ENCODE measurements at regions not wholly inside any gene's neighbourhood (a gene's known extent, or its start where the extent isn't known, plus 50 kb on each side); places are given as distances from the start of the nearest gene placed in this dataset.

DNA sequence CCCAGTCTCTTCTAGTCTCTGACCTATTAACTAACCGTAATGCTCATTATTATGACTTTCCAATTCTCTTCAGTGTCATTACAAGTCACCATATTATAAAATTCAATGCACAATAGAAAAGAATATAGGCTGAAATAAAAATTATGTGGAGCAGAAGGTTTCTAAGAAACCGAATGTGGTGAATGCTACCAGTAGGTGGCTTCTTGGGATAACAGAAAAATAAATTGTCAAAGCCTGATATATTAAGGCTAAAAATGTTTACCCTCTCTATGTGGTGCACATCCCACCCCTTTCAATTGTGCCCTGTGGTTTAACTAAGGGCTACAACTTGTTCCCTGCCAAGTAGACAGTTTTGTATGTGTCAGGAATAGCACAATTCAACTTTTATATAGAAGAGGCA is 624.6 kb upstream of the TECRL start:
- 11% methylated on average over 1 of the region's 2 CpGs for WGBS (ENCODE audit: insufficient coverage)
- H3K36me3 ChIP-seq (ENCODE audit: control insufficient read depth, insufficient read depth, low read length) = no peaks in the 10 kb centered on the region
- Mint-ChIP-seq H3K9me3 (peaks cover 0 to 10% of the 10 kb centered on the region in 2 donors), H3K27me3 (ENCODE audit: low read depth in 2 of 2) (no peaks in the 10 kb centered on the region), H3K36me3 (no peaks in the 10 kb centered on the region), H3K27ac (no peak overlapping the region), H3K4me1 (no peaks in the 10 kb centered on the region), H3K4me3 (no peak overlapping the region)
- H3K9me3 ChIP-seq (ENCODE audit: control insufficient read depth, insufficient read depth, low read length) = no peaks in the 10 kb centered on the region
- TF ChIP-seq CTCF (IDR thresholded peaks at IDR 0.05) = no peak
- no peaks in the 10 kb centered on the region for H3K27me3 ChIP-seq (ENCODE audit: control insufficient read depth, insufficient read depth, low read length)
- no peak for DNase-seq
- H3K27ac ChIP-seq (ENCODE audit: low read length) = no peak overlapping the region
- intact Hi-C loops (cut with micrococcal nuclease) = no loop called here
- no peak for ATAC-seq
- H3K4me1 ChIP-seq (ENCODE audit: control insufficient read depth, insufficient read depth, low read length) = no peaks in the 10 kb centered on the region
- H3K4me3 ChIP-seq (ENCODE audit: low read length) = no peak overlapping the region

- intact Hi-C loops (cut with micrococcal nuclease) = no loop called here
- Mint-ChIP-seq H3K4me3 (no peak overlapping the region), H3K36me3 (no peaks in the 10 kb centered on the region), H3K4me1 (no peaks in the 10 kb centered on the region), H3K27ac (no peak overlapping the region), H3K27me3 (ENCODE audit: low read depth in 2 of 2) (no peaks in the 10 kb centered on the region), H3K9me3 (peaks cover 2 to 5% of the 10 kb centered on the region in 2 donors)
- ATAC-seq (no peak), DNase-seq (no peak)
- H3K4me1 ChIP-seq (ENCODE audit: control insufficient read depth, insufficient read depth, low read length) = no peaks in the 10 kb centered on the region
- H3K9me3 ChIP-seq (ENCODE audit: control insufficient read depth, insufficient read depth, low read length) = no peaks in the 10 kb centered on the region
- no peak overlapping the region for H3K4me3 ChIP-seq (ENCODE audit: low read length)
- H3K27ac ChIP-seq (ENCODE audit: low read length) = no peak overlapping the region
- TF ChIP-seq CTCF (IDR thresholded peaks at IDR 0.05) = no peak
- 100% methylated on average over 1 of the region's 3 CpGs for whole genome bisulfite sequencing (ENCODE audit: insufficient coverage)
- no peaks in the 10 kb centered on the region for H3K27me3 ChIP-seq (ENCODE audit: control insufficient read depth, insufficient read depth, low read length)
- no peaks in the 10 kb centered on the region for H3K36me3 ChIP-seq (ENCODE audit: control insufficient read depth, insufficient read depth, low read length)
These were observed 619.3 kb upstream of the TECRL start for GRCh38 chr4:65028592-65028991.

GRCh38 chr4:65023883-65024670 is 614.8 kb upstream of the TECRL start:
- intact Hi-C loops (cut with micrococcal nuclease) = no loop called here
- Histone ChIP-seq H3K4me1 (ENCODE audit: control insufficient read depth, insufficient read depth, low read length) (no peaks in the 10 kb centered on the region), H3K4me3 (ENCODE audit: low read length) (no peak overlapping the region), H3K27me3 (ENCODE audit: control insufficient read depth, insufficient read depth, low read length) (no peaks in the 10 kb centered on the region), H3K36me3 (ENCODE audit: control insufficient read depth, insufficient read depth, low read length) (no peaks in the 10 kb centered on the region), H3K9me3 (ENCODE audit: control insufficient read depth, insufficient read depth, low read length) (no peaks in the 10 kb centered on the region), H3K27ac (ENCODE audit: low read length) (no peak overlapping the region)
- Mint-ChIP-seq H3K27ac (no peak overlapping the region), H3K9me3 (peaks cover 5 to 7% of the 10 kb centered on the region in 2 donors), H3K36me3 (no peaks in the 10 kb centered on the region), H3K4me3 (no peak overlapping the region), H3K4me1 (no peaks in the 10 kb centered on the region), H3K27me3 (ENCODE audit: low read depth in 2 of 2) (no peaks in the 10 kb centered on the region)
- DNase-seq = no peak
- WGBS (ENCODE audit: insufficient coverage) = 48% methylated on average over 2 of the region's 3 CpGs
- ATAC-seq = no peak
- no peak for TF ChIP-seq CTCF (IDR thresholded peaks at IDR 0.05)

DNA sequence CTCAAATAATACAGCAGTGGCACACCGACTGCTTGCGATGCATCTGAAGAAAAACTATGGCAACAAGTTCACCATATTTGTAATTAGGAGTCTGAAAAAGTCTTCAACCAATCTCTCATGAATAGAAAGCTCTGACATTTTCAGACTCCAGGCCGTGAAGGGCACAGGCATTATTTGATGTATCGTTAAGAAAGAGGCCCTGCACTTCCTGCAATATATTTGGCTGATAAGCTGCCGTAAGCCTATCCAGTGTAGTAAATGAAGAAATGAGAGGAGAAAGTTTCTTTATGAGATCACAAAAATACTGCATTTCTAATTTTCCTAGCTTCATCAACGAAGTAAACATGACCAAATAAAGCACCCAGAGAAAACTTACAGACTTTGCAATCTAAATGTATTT is 613.8 kb upstream of the TECRL start:
- no peak overlapping the region for H3K27ac ChIP-seq (ENCODE audit: low read length)
- no peaks in the 10 kb centered on the region for H3K27me3 Mint-ChIP-seq (ENCODE audit: low read depth in 2 of 2)

More for the DNA sequence above, 613.8 kb upstream of the TECRL start:
- Histone ChIP-seq H3K4me1 (ENCODE audit: control insufficient read depth, insufficient read depth, low read length) (no peaks in the 10 kb centered on the region), H3K9me3 (ENCODE audit: control insufficient read depth, insufficient read depth, low read length) (no peaks in the 10 kb centered on the region), H3K4me3 (ENCODE audit: low read length) (no peak overlapping the region), H3K27me3 (ENCODE audit: control insufficient read depth, insufficient read depth, low read length) (no peaks in the 10 kb centered on the region), H3K36me3 (ENCODE audit: control insufficient read depth, insufficient read depth, low read length) (no peaks in the 10 kb centered on the region)
- DNase-seq = no peak
- no peak for ATAC-seq
- 25% methylated on average over 4 of the region's 6 CpGs for WGBS (ENCODE audit: insufficient coverage)
- Mint-ChIP-seq H3K4me3 (no peak overlapping the region), H3K27ac (no peak overlapping the region), H3K36me3 (no peaks in the 10 kb centered on the region), H3K9me3 (peaks cover 5 to 7% of the 10 kb centered on the region in 2 donors), H3K4me1 (no peaks in the 10 kb centered on the region)
- TF ChIP-seq CTCF (IDR thresholded peaks at IDR 0.05) = no peak
- intact Hi-C loops (cut with micrococcal nuclease) = no loop called here
